Neural cell (in vitro differentiated cells): ENCODE measurements at regions not wholly inside any gene's neighbourhood (a gene's known extent, or its start where the extent isn't known, plus 50 kb on each side); places are given as distances from the start of the nearest gene placed in this dataset.

Source experiments
- EZH2 ChIP-seq: fragments of 200-600, 300-800 bp; shearing (Covaris generic), sonication (generic); IDR thresholded peaks from 2 replicates; pipeline ENCODE4 v1.6.1; 2014; ENCODE audit warnings: antibody characterized with exemption, low read length, borderline replicate concordance, mild to moderate bottlenecking; ENCODE audit not compliant: insufficient read depth, poor library complexity, severe bottlenecking
- MXI1 ChIP-seq: fragments of 450-650 bp; conservative IDR thresholded peaks from 2 replicates; pipeline ENCODE4 v1.6.1; 2014; ENCODE audit warnings: antibody characterized with exemption, mild to moderate bottlenecking; ENCODE audit not compliant: poor library complexity, severe bottlenecking
- POLR2AphosphoS5 ChIP-seq: IDR thresholded peaks from 2 replicates; pipeline ENCODE4 v1.6.1; 2012
- RAD21 ChIP-seq: fragments of 450-650 bp; conservative IDR thresholded peaks from 2 replicates; pipeline ENCODE4 v1.6.1; 2014; ENCODE audit warnings: antibody characterized with exemption, mild to moderate bottlenecking, moderate library complexity
- TF ChIP-seq, protein P1 (sequence below): fragments of 450-650 bp; IDR thresholded peaks from 2 replicates; pipeline ENCODE4 v1.5.1; 2014; ENCODE audit warnings: antibody characterized with exemption, mild to moderate bottlenecking, moderate library complexity; ENCODE audit not compliant: poor library complexity, severe bottlenecking

DNA sequence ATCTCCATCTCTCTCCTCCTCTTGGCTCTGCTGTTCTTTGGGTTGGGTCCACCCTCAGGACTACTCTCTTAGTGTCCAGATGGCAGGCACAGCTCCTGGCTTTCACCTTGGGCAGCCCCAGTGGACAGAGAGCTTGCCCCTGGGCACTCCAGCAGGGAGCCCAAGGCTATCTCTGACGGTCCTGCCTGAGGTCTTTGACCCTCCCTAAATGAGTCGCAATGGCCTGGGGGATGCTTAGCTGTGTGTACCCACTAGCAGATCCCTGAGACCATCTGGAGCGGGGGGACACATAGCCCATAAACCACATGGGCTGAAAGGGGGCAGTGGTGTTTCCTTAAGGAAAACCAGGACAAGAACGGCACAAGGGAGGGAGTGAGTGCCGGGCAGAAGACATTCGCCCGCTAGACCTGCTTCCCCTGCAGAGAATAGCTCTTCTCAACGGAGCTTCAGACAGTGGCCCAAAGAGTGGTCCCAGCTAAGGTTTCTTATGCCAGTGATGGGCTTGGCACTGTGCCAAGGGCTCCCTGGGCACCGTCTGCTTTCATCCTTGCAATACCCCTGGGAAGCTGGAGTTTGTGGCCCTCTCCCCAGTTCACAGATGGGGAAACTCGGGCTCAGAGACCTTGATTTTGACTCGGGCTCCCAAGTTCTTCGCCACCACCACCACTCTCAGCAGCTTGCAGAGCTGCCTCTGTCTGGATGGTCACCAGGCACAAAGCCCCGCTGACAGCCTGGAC is 53.9 kb upstream of the ANO1 start:
- TF ChIP-seq, protein P1, sequence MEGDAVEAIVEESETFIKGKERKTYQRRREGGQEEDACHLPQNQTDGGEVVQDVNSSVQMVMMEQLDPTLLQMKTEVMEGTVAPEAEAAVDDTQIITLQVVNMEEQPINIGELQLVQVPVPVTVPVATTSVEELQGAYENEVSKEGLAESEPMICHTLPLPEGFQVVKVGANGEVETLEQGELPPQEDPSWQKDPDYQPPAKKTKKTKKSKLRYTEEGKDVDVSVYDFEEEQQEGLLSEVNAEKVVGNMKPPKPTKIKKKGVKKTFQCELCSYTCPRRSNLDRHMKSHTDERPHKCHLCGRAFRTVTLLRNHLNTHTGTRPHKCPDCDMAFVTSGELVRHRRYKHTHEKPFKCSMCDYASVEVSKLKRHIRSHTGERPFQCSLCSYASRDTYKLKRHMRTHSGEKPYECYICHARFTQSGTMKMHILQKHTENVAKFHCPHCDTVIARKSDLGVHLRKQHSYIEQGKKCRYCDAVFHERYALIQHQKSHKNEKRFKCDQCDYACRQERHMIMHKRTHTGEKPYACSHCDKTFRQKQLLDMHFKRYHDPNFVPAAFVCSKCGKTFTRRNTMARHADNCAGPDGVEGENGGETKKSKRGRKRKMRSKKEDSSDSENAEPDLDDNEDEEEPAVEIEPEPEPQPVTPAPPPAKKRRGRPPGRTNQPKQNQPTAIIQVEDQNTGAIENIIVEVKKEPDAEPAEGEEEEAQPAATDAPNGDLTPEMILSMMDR, result no peak
- no peak for TF ChIP-seq MXI1
- TF ChIP-seq EZH2, result no peak
- TF ChIP-seq POLR2AphosphoS5, result no peak
- TF ChIP-seq RAD21, result no peak
